HEK293 (cell line): ENCODE measurements at regions not wholly inside any gene's neighbourhood (a gene's known extent, or its start where the extent isn't known, plus 50 kb on each side); places are given as distances from the start of the nearest gene placed in this dataset.

ENCODE experiments used
- CTCF ChIA-PET: fragments of 350-600 bp; formaldehyde crosslinking; extraction: SDS; loops from one replicate; lab custom pipeline; 2021; ENCODE audit warnings: antibody characterized with exemption; lab: Yijun Ruan, JAX
- POLR2A ChIA-PET: fragments of 300-600 bp; formaldehyde crosslinking; extraction: SDS; loops from one replicate; lab custom pipeline; 2020; ENCODE audit warnings: antibody characterized with exemption, inconsistent platforms; lab: Yijun Ruan, JAX
- H3K27ac ChIP-seq: fragments of 200-500 bp; sonication (Bioruptor generic); 2 replicates; pipeline ENCODE4 v1.5.1; 2014; ENCODE audit warnings: low read depth, low read length, control low read depth, inconsistent platforms; ENCODE audit errors: extremely low read depth
- H3K36me3 ChIP-seq, 2 experiments: fragments of 200-500 bp in 1 of 2; sonication (Bioruptor generic) in 1 of 2; 1 replicate in 1 of 2; 2 replicates in 1 of 2; pipeline ENCODE4 v1.5.1; 2014 to 2017; ENCODE audit warnings: inconsistent platforms in 2 of 2, low read length in 2 of 2; ENCODE audit not compliant: control insufficient read depth in 2 of 2, insufficient read depth in 1 of 2
- H3K4me1 ChIP-seq: fragments of 200-500 bp; sonication (Bioruptor generic); 2 replicates; pipeline ENCODE4 v1.5.1; 2014; ENCODE audit warnings: mild to moderate bottlenecking, low read length, inconsistent platforms; ENCODE audit not compliant: control insufficient read depth, insufficient read depth
- H3K4me3 ChIP-seq: 2 replicates; pipeline ENCODE4 v1.5.1; 2011; ENCODE audit warnings: low read depth, mild to moderate bottlenecking, control low read depth, low read length, moderate library complexity
- H3K9me3 ChIP-seq: fragments of 200-500 bp; sonication (Bioruptor generic); 2 replicates; pipeline ENCODE4 v1.5.1; 2014; ENCODE audit warnings: low read depth, low read length, inconsistent platforms; ENCODE audit not compliant: control insufficient read depth, insufficient read depth
- AEBP2 ChIP-seq: fragments of 450-650 bp; formaldehyde crosslinking; IDR thresholded peaks from 2 replicates; pipeline ENCODE4 v1.5.1; 2016; ENCODE audit warnings: missing biosample characterization, missing genetic modification characterization, borderline replicate concordance
- BCL11B ChIP-seq: fragments of 450-650 bp; formaldehyde crosslinking; IDR thresholded peaks from 2 replicates; pipeline ENCODE4 v1.5.1; 2016; ENCODE audit warnings: low read depth, missing biosample characterization, missing genetic modification characterization
- HOXC10 ChIP-seq: sonication (generic); formaldehyde crosslinking; IDR thresholded peaks from 2 replicates; pipeline ENCODE4 v1.8.1; 2023; ENCODE audit warnings: mild to moderate bottlenecking, missing genetic modification reagents
- INSM2 ChIP-seq: fragments of 450-650 bp; formaldehyde crosslinking; IDR thresholded peaks from 2 replicates; pipeline ENCODE4 v1.5.1; 2016; ENCODE audit warnings: missing biosample characterization, missing genetic modification characterization
- KLF1 ChIP-seq: fragments of 450-650 bp; formaldehyde crosslinking; IDR thresholded peaks from 2 replicates; pipeline ENCODE4 v1.5.1; 2016; ENCODE audit warnings: missing biosample characterization, missing genetic modification characterization
- MYNN ChIP-seq: fragments of 450-650 bp; formaldehyde crosslinking; IDR thresholded peaks from 2 replicates; pipeline ENCODE4 v1.5.1; 2016; ENCODE audit warnings: missing biosample characterization, missing genetic modification characterization, borderline replicate concordance
- OSR2 ChIP-seq: fragments of 450-650 bp; formaldehyde crosslinking; IDR thresholded peaks from 2 replicates; pipeline ENCODE4 v1.5.1; 2016; ENCODE audit warnings: missing biosample characterization, missing genetic modification characterization
- TSHZ1 ChIP-seq: fragments of 450-650 bp; formaldehyde crosslinking; IDR thresholded peaks from 2 replicates; pipeline ENCODE4 v1.5.1; 2016; ENCODE audit warnings: missing biosample characterization, missing genetic modification characterization, borderline replicate concordance
- WT1 ChIP-seq: fragments of 450-650 bp; formaldehyde crosslinking; IDR thresholded peaks from 2 replicates; pipeline ENCODE4 v1.5.1; 2016; ENCODE audit warnings: missing biosample characterization, missing genetic modification characterization
- YY1 ChIP-seq: fragments of 450-650 bp; formaldehyde crosslinking; IDR thresholded peaks from 2 replicates; pipeline ENCODE4 v1.5.1; 2018; ENCODE audit warnings: missing biosample characterization, missing genetic modification characterization
- ZBTB10 ChIP-seq: fragments of 450-650 bp; formaldehyde crosslinking; IDR thresholded peaks from 2 replicates; pipeline ENCODE4 v1.5.1; 2016; ENCODE audit warnings: missing biosample characterization, missing genetic modification characterization
- ZFP3 ChIP-seq: fragments of 450-650 bp; formaldehyde crosslinking; IDR thresholded peaks from 2 replicates; pipeline ENCODE4 v1.5.1; 2016; ENCODE audit warnings: low read depth, missing biosample characterization, missing genetic modification characterization
- ZIC2 ChIP-seq: fragments of 450-650 bp; formaldehyde crosslinking; IDR thresholded peaks from 2 replicates; pipeline ENCODE4 v1.5.1; 2016; ENCODE audit warnings: missing biosample characterization, missing genetic modification characterization
- ZNF146 ChIP-seq: fragments of 450-650 bp; formaldehyde crosslinking; IDR thresholded peaks from 2 replicates; pipeline ENCODE4 v1.5.1; 2016; ENCODE audit warnings: missing biosample characterization, missing genetic modification characterization
- ZNF155 ChIP-seq: fragments of 450-650 bp; formaldehyde crosslinking; IDR thresholded peaks from 2 replicates; pipeline ENCODE4 v1.5.1; 2016; ENCODE audit warnings: missing biosample characterization, missing genetic modification characterization
- ZNF16 ChIP-seq: fragments of 450-650 bp; formaldehyde crosslinking; IDR thresholded peaks from 2 replicates; pipeline ENCODE4 v1.5.1; 2016; ENCODE audit warnings: low read depth, missing biosample characterization, missing genetic modification characterization
- ZNF19 ChIP-seq: fragments of 450-650 bp; formaldehyde crosslinking; IDR thresholded peaks from 2 replicates; pipeline ENCODE4; 2016; ENCODE audit warnings: missing biosample characterization, missing genetic modification characterization, low read depth
- ZNF24 ChIP-seq: fragments of 450-650 bp; formaldehyde crosslinking; IDR thresholded peaks from 2 replicates; pipeline ENCODE4 v1.5.1; 2016; ENCODE audit warnings: missing biosample characterization, missing genetic modification characterization
- ZNF324 ChIP-seq: fragments of 450-650 bp; formaldehyde crosslinking; IDR thresholded peaks from 2 replicates; pipeline ENCODE4 v1.5.1; 2016; ENCODE audit warnings: missing biosample characterization, missing genetic modification characterization
- ZNF510 ChIP-seq: fragments of 450-650 bp; formaldehyde crosslinking; IDR thresholded peaks from 2 replicates; pipeline ENCODE4 v1.5.1; 2018; ENCODE audit warnings: mild to moderate bottlenecking, missing genetic modification characterization, missing biosample characterization; ENCODE audit not compliant: insufficient replicate concordance
- ZNF548 ChIP-seq: fragments of 450-650 bp; formaldehyde crosslinking; IDR thresholded peaks from 2 replicates; pipeline ENCODE4 v1.5.1; 2016; ENCODE audit warnings: missing biosample characterization, missing genetic modification characterization
- ZNF580 ChIP-seq: fragments of 450-650 bp; formaldehyde crosslinking; IDR thresholded peaks from 2 replicates; pipeline ENCODE4 v1.5.1; 2016; ENCODE audit warnings: missing biosample characterization, missing genetic modification characterization
- ZNF624 ChIP-seq: fragments of 450-650 bp; formaldehyde crosslinking; IDR thresholded peaks from 2 replicates; pipeline ENCODE4 v1.5.1; 2017; ENCODE audit warnings: missing biosample characterization, missing genetic modification characterization
- ZNF701 ChIP-seq: fragments of 450-650 bp; formaldehyde crosslinking; IDR thresholded peaks from 2 replicates; pipeline ENCODE4 v1.5.1; 2016; ENCODE audit warnings: missing biosample characterization, missing genetic modification characterization
- TF ChIP-seq, protein P1 (sequence below): fragments of 450-650 bp; formaldehyde crosslinking; IDR thresholded peaks from 2 replicates; pipeline ENCODE4 v1.5.1; 2016; ENCODE audit warnings: missing biosample characterization, missing genetic modification characterization

DNA sequence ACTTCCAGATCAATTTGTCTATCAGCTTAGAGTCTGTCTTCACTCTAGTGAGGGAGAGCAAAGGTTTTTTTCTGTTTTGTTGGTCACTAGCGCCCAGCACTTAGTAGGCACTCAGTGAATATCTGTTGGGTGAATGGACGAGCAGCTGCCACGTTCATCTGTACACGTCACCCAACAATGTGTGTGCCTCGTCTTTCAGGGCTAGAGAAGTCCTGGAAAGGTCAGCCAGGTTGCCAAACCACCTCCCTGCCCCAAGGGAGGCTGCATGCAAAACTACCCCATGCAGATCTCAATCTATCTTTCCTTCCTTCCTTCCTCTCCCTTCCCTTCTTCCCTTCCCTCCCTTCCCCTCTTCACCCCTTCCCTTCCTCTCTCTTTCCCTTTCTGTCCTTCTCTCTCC lies 340.9 kb downstream of the SOX9 start:
- POLR2A ChIA-PET, result no interaction called here
- H3K27ac ChIP-seq, result no peak overlapping the region

GRCh38 chr17:72462407-72462806 lies 341.6 kb downstream of the SOX9 start:
- Histone ChIP-seq H3K9me3 (no peaks in the 10 kb centered on the region), H3K36me3 (no peaks in the 10 kb centered on the region), H3K4me1 (peaks cover 18% of the 10 kb centered on the region), H3K4me3 (no peak overlapping the region), H3K27ac (no peak overlapping the region)
- CTCF ChIA-PET, result interaction anchor here (0.6 kb wide), 1 partner anchor 122 kb away, joined by 3 read pairs; no protein-coding TSS in a partner anchor
- POLR2A ChIA-PET, result interaction anchor here (1.4 kb wide), 1 partner anchor 341 kb away, joined by 4 read pairs; the partner anchor contains the start of gene SOX9
- TF ChIP-seq OSR2 (tag by site-specific recombination) (no peak), ZBTB10 (tag by site-specific recombination) (no peak), AEBP2 (no peak), BCL11B (tag by site-specific recombination) (no peak), ZNF548 (no peak), HOXC10 (CRISPR knock-in tag) (no peak), ZNF19 (tag by site-specific recombination) (no peak), ZNF324 (tag by site-specific recombination) (no peak), ZNF580 (tag by site-specific recombination) (no peak), WT1 (tag by site-specific recombination) (no peak)

More for the DNA sequence above, 340.9 kb downstream of the SOX9 start:
- CTCF ChIA-PET, result interaction anchor here (0.9 kb wide), 1 partner anchor 73 kb away, joined by 5 read pairs; no protein-coding TSS in a partner anchor
- peaks cover 19% of the 10 kb centered on the region for H3K4me1 ChIP-seq
- H3K4me3 ChIP-seq, result no peak overlapping the region
- no peaks in the 10 kb centered on the region for H3K9me3 ChIP-seq
- TF ChIP-seq ZNF155 (tag by site-specific recombination) (no peak), ZFP3 (no peak), INSM2 (tag by site-specific recombination) (no peak), ZNF701 (tag by site-specific recombination) (no peak), ZNF624 (no peak), ZNF16 (tag by site-specific recombination) (no peak), ZNF24 (tag by site-specific recombination) (no peak), ZNF510 (tag by site-specific recombination) (no peak), BCL11B (tag by site-specific recombination) (no peak), MYNN (tag by site-specific recombination) (no peak), ZIC2 (tag by site-specific recombination) (no peak), KLF1 (tag by site-specific recombination) (no peak), TSHZ1 (tag by site-specific recombination) (no peak), YY1 (tag by site-specific recombination) (no peak), ZNF146 (tag by site-specific recombination) (no peak)
- TF ChIP-seq, protein P1, sequence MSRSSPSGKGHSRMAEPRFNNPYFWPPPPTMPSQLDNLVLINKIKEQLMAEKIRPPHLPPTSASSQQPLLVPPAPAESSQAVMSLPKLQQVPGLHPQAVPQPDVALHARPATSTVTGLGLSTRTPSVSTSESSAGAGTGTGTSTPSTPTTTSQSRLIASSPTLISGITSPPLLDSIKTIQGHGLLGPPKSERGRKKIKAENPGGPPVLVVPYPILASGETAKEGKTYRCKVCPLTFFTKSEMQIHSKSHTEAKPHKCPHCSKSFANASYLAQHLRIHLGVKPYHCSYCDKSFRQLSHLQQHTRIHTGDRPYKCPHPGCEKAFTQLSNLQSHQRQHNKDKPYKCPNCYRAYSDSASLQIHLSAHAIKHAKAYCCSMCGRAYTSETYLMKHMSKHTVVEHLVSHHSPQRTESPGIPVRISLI, result no peak
- H3K36me3 ChIP-seq, result no peaks in the 10 kb centered on the region
